ENCODE measurements at regions not wholly inside any gene's neighbourhood (a gene's known extent, or its start where the extent isn't known, plus 50 kb on each side); places are given as distances from the start of the nearest gene placed in this dataset.

DNA sequence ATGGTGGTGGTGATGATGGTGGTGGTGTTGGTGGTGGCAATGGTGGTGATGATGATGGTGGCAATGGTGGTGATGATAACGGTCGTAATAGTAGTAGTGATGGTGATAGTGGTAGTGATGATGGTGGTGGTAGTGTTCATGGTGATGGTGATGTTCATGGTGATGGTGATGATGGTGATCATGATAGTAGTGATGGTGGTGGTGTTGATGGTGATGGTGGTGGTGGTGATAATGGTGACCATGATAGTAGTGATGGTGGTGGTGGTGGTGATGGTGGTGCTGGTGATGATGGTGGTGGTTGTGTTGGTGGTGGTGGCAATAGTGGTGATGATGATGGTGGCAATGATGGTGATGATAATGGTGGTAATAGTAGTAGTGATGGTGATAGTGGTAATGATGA lies 68.0 kb downstream of the SOX9 start:
- no TSS peak for BruUV-seq (replicated peaks)
- Histone ChIP-seq H3F3A (ENCODE audit: low read length, unreplicated experiment) (no peaks in the 10 kb centered on the region), H3K9me3 (ENCODE audit: low read length) (no peaks in the 10 kb centered on the region), H3K9me2 (replicated peaks; ENCODE audit: low read length) (no peaks in the 10 kb centered on the region), H3K36me3 (ENCODE audit: low read depth, low read length) (no peaks in the 10 kb centered on the region), H3K27ac (ENCODE audit: low read length) (no peak overlapping the region), H3K79me2 (ENCODE audit: low read length) (no peaks in the 10 kb centered on the region), H3K9ac (ENCODE audit: low read length) (no peak overlapping the region), H2AFZ (ENCODE audit: low read length) (no peak overlapping the region), H3K27me3 (ENCODE audit: low read length) (no peaks in the 10 kb centered on the region), H4K20me1 (ENCODE audit: low read length) (no peaks in the 10 kb centered on the region), H3K4me2 (ENCODE audit: low read length) (no peak overlapping the region), H3K4me1 (ENCODE audit: insufficient read depth, low read length) (no peaks in the 10 kb centered on the region), H3K4me3 (ENCODE audit: low read length) (no peak overlapping the region)
- ChIA-PET CTCF (no interaction called here), POLR2A (ENCODE audit: unreplicated experiment) (no interaction called here)
- DNase-seq (no peak), ATAC-seq (no peak)
- no peak for TF ChIP-seq EZH2phosphoT487 (IDR thresholded peaks at IDR 0.05; ENCODE audit: borderline replicate concordance, low read length)
- TF ChIP-seq CTCF (conservative IDR thresholded peaks at IDR 0.05; ENCODE audit: low read depth, low read length) = no peak
- TF ChIP-seq EZH2 (IDR thresholded peaks at IDR 0.05; ENCODE audit: low read length, unreplicated experiment) = no peak
- intact Hi-C loops (cut with micrococcal nuclease) = no loop called here

- H2AFZ ChIP-seq (ENCODE audit: low read length) = no peak overlapping the region
- no peaks in the 10 kb centered on the region for H3K79me2 ChIP-seq (ENCODE audit: low read length)
- ChIA-PET POLR2A (ENCODE audit: unreplicated experiment) (interaction anchor here (0.6 kb wide), 1 partner anchor 22 kb away, joined by 3 read pairs; no protein-coding TSS in a partner anchor), CTCF (no interaction called here)
- BruUV-seq (replicated peaks) = no TSS peak
- no peaks in the 10 kb centered on the region for H3K9me2 ChIP-seq (replicated peaks; ENCODE audit: low read length)
- H3K36me3 ChIP-seq (ENCODE audit: low read depth, low read length) = no peaks in the 10 kb centered on the region
- no peak for ATAC-seq
- H3F3A ChIP-seq (ENCODE audit: low read length, unreplicated experiment) = no peaks in the 10 kb centered on the region
- H4K20me1 ChIP-seq (ENCODE audit: low read length) = no peaks in the 10 kb centered on the region
- H3K4me1 ChIP-seq (ENCODE audit: insufficient read depth, low read length) = no peaks in the 10 kb centered on the region
- no peak for DNase-seq
- H3K27me3 ChIP-seq (ENCODE audit: low read length) = no peaks in the 10 kb centered on the region
- H3K27ac ChIP-seq (ENCODE audit: low read length) = no peak overlapping the region
- no peak overlapping the region for H3K4me2 ChIP-seq (ENCODE audit: low read length)
- H3K4me3 ChIP-seq (ENCODE audit: low read length) = no peak overlapping the region
- no peak for TF ChIP-seq CTCF (conservative IDR thresholded peaks at IDR 0.05; ENCODE audit: low read depth, low read length)
- TF ChIP-seq EZH2 (IDR thresholded peaks at IDR 0.05; ENCODE audit: low read length, unreplicated experiment) = no peak
- no peak for TF ChIP-seq EZH2phosphoT487 (IDR thresholded peaks at IDR 0.05; ENCODE audit: borderline replicate concordance, low read length)
- intact Hi-C loops (cut with micrococcal nuclease) = no loop called here
- H3K9ac ChIP-seq (ENCODE audit: low read length) = no peak overlapping the region
- H3K9me3 ChIP-seq (ENCODE audit: low read length) = no peaks in the 10 kb centered on the region
Measured at GRCh38 chr17:72189768-72190593, 69.2 kb downstream of the SOX9 start.

DNA sequence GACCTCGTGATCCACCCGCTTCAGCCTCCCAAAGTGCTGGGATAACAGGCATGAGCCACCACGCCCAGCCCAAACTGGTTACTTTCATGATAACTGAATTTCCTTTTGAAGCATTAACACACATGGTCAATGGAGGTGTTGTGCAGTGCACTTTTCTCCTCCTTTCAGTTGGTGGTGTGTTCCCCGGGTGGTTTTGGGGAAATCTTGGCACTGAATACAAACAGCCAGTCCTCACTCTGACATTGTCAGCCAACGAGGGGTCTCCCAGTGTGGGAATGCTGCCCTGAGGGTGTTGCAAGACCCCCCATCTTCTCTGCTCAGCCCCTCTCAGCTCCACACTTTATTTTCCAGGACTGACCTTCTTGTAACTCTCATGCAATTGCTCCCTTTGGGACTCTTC lies 70.5 kb downstream of the SOX9 start:
- CTCF ChIA-PET = no interaction called here

More for the DNA sequence above, 70.5 kb downstream of the SOX9 start:
- intact Hi-C loops (cut with micrococcal nuclease) = no loop called here
- no peak overlapping the region for H3K27ac ChIP-seq (ENCODE audit: low read length)
- no peaks in the 10 kb centered on the region for H3K4me1 ChIP-seq (ENCODE audit: insufficient read depth, low read length)
- TF ChIP-seq CTCF (conservative IDR thresholded peaks at IDR 0.05; ENCODE audit: low read depth, low read length) (no peak), EZH2phosphoT487 (IDR thresholded peaks at IDR 0.05; ENCODE audit: borderline replicate concordance, low read length) (no peak), EZH2 (IDR thresholded peaks at IDR 0.05; ENCODE audit: low read length, unreplicated experiment) (no peak)
- H3K36me3 ChIP-seq (ENCODE audit: low read depth, low read length) = no peaks in the 10 kb centered on the region
- ATAC-seq = no peak
- no peak for DNase-seq
- no peaks in the 10 kb centered on the region for H3K9me2 ChIP-seq (replicated peaks; ENCODE audit: low read length)
- H4K20me1 ChIP-seq (ENCODE audit: low read length) = no peaks in the 10 kb centered on the region
- H3F3A ChIP-seq (ENCODE audit: low read length, unreplicated experiment) = no peaks in the 10 kb centered on the region
- H3K9ac ChIP-seq (ENCODE audit: low read length) = no peak overlapping the region
- no peaks in the 10 kb centered on the region for H3K79me2 ChIP-seq (ENCODE audit: low read length)
- no peaks in the 10 kb centered on the region for H3K9me3 ChIP-seq (ENCODE audit: low read length)
- no peak overlapping the region for H3K4me3 ChIP-seq (ENCODE audit: low read length)
- no peaks in the 10 kb centered on the region for H3K27me3 ChIP-seq (ENCODE audit: low read length)
- POLR2A ChIA-PET (ENCODE audit: unreplicated experiment) = no interaction called here
- no peak overlapping the region for H3K4me2 ChIP-seq (ENCODE audit: low read length)
- no peak overlapping the region for H2AFZ ChIP-seq (ENCODE audit: low read length)
- no TSS peak for BruUV-seq (replicated peaks)

Data from PC-3 (cell line).